Activated CD4-positive, alpha-beta T cell treated with anti-CD3 and anti-CD28 coated beads, Interleukin-2, amount 50 U/mL, for 48 hours (primary cell): ENCODE measurements at regions not wholly inside any gene's neighbourhood (a gene's known extent, or its start where the extent isn't known, plus 50 kb on each side); places are given as distances from the start of the nearest gene placed in this dataset.

Source experiments
- DNase-seq, 2 experiments: peaks; one replicate each; pipeline ENCODE4 v3.0.0-alpha.2; 2020

- DNase-seq: no peak
These were observed 286.9 kb upstream of the NFE2L3 start for GRCh38 chr7:25864943-25865751.

GRCh38 chr7:25868509-25868908 is 283.5 kb upstream of the NFE2L3 start:
- no peak for DNase-seq

GRCh38 chr7:25870574-25870973 is 281.4 kb upstream of the NFE2L3 start:
- DNase-seq: no peak

- DNase-seq: no peak
These were observed 275.9 kb upstream of the NFE2L3 start for GRCh38 chr7:25876092-25876491.

- no peak for DNase-seq
These were observed 273.9 kb upstream of the NFE2L3 start for GRCh38 chr7:25877802-25878789.

- no peak for DNase-seq
These were observed 272.2 kb upstream of the NFE2L3 start for GRCh38 chr7:25879799-25880198.

GRCh38 chr7:25881317-25882037 is 270.5 kb upstream of the NFE2L3 start:
- DNase-seq: no peak

- DNase-seq: no peak
These were observed 269.7 kb upstream of the NFE2L3 start for GRCh38 chr7:25882151-25882773.

- no peak for DNase-seq
These were observed 267.7 kb upstream of the NFE2L3 start for GRCh38 chr7:25884265-25884828.

- no peak for DNase-seq
These were observed 266.9 kb upstream of the NFE2L3 start for GRCh38 chr7:25885057-25885576.

GRCh38 chr7:25886387-25887240 is 265.4 kb upstream of the NFE2L3 start:
- no peak for DNase-seq

- DNase-seq: no peak
These were observed 264.7 kb upstream of the NFE2L3 start for GRCh38 chr7:25887266-25887665.

- no peak for DNase-seq
These were observed 264.0 kb upstream of the NFE2L3 start for GRCh38 chr7:25887795-25888559.

GRCh38 chr7:25889765-25890164 is 262.2 kb upstream of the NFE2L3 start:
- no peak for DNase-seq

- no peak for DNase-seq
These were observed 260.4 kb upstream of the NFE2L3 start for GRCh38 chr7:25891591-25891990.

GRCh38 chr7:25893436-25893835 is 258.6 kb upstream of the NFE2L3 start:
- no peak for DNase-seq

- peak in 1 of 2 experiments; percentile 32 for DNase-seq
These were observed 257.7 kb upstream of the NFE2L3 start for GRCh38 chr7:25894002-25894901.

- DNase-seq: peak; percentile 64 to 75
These were observed 256.9 kb upstream of the NFE2L3 start for GRCh38 chr7:25894902-25895791.
